PC-3 (cell line): ENCODE measurements at regions not wholly inside any gene's neighbourhood (a gene's known extent, or its start where the extent isn't known, plus 50 kb on each side); places are given as distances from the start of the nearest gene placed in this dataset.

Experiments
- ATAC-seq: fragments of 200-7000 bp; cut with Tn5 transposase; 2 replicates; pipeline ENCODE4 v1.9.1; 2020; ENCODE audit warnings: mild to moderate bottlenecking, moderate library complexity
- BruUV-seq: library from RNA; stranded (reverse); fragments of 400-500 nt; replicated peaks from 2 replicates; lab custom pipeline; 2021; lab: Mats Ljungman, UMichigan
- CTCF ChIA-PET: fragments of 300-600 bp; sonication (Branson Sonifier 250); formaldehyde crosslinking; loops from one replicate; lab custom pipeline; 2022; ENCODE audit warnings: antibody characterized with exemption; lab: Charles Lee
- POLR2A ChIA-PET: fragments of 300-600 bp; sonication (Branson Sonifier 250); formaldehyde crosslinking; loops from one replicate; lab custom pipeline; 2022; ENCODE audit warnings: antibody characterized with exemption; ENCODE audit not compliant: unreplicated experiment; lab: Charles Lee
- DNase-seq: peaks from one replicate; pipeline ENCODE4 v3.0.0-alpha.2; 2015
- H2AFZ ChIP-seq: fragments of 300-600 bp; sonication (generic); 2 replicates; pipeline ENCODE4 v1.6.0; 2016; ENCODE audit warnings: antibody characterized with exemption, low read length
- H3F3A ChIP-seq: fragments of 300-600 bp; sonication (generic); one replicate; pipeline ENCODE4 v1.6.0; 2017; ENCODE audit warnings: antibody characterized with exemption, low read length, control low read depth, mild to moderate bottlenecking; ENCODE audit not compliant: unreplicated experiment
- H3K27ac ChIP-seq: fragments of 300-600 bp; sonication (generic); 2 replicates; pipeline ENCODE4 v1.5.1; 2016; ENCODE audit warnings: mild to moderate bottlenecking, low read length
- H3K27me3 ChIP-seq: fragments of 300-600 bp; sonication (generic); 2 replicates; pipeline ENCODE4 v1.6.1; 2016; ENCODE audit warnings: low read length, mixed read lengths
- H3K36me3 ChIP-seq: fragments of 300-600 bp; sonication (generic); 2 replicates; pipeline ENCODE4 v1.6.1; 2016; ENCODE audit warnings: low read depth, mixed run types, low read length, mixed read lengths
- H3K4me1 ChIP-seq: fragments of 300-600 bp; sonication (generic); 2 replicates; pipeline ENCODE4 v1.5.1; 2016; ENCODE audit warnings: low read length; ENCODE audit not compliant: insufficient read depth
- H3K4me2 ChIP-seq: fragments of 300-600 bp; sonication (generic); 2 replicates; pipeline ENCODE4 v1.6.0; 2016; ENCODE audit warnings: low read length
- H3K4me3 ChIP-seq: fragments of 300-600 bp; sonication (generic); 2 replicates; pipeline ENCODE4 v1.5.1; 2016; ENCODE audit warnings: mild to moderate bottlenecking, low read length, mixed read lengths
- H3K79me2 ChIP-seq: fragments of 300-600 bp; sonication (generic); 2 replicates; pipeline ENCODE4 v1.6.1; 2017; ENCODE audit warnings: low read length, mixed read lengths
- H3K9ac ChIP-seq: fragments of 300-600 bp; sonication (generic); 2 replicates; pipeline ENCODE4 v1.6.0; 2016; ENCODE audit warnings: mild to moderate bottlenecking, low read length
- H3K9me2 ChIP-seq: fragments of 300-600 bp; sonication (generic); replicated peaks from 2 replicates; pipeline ENCODE4 v1.6.1; 2016; ENCODE audit warnings: mixed run types, low read length, mixed read lengths
- H3K9me3 ChIP-seq: fragments of 300-600 bp; sonication (generic); 2 replicates; pipeline ENCODE4 v1.6.1; 2016; ENCODE audit warnings: low read length, mixed read lengths
- H4K20me1 ChIP-seq: fragments of 300-600 bp; sonication (generic); 2 replicates; pipeline ENCODE4 v1.6.1; 2016; ENCODE audit warnings: low read length, mixed read lengths
- EZH2 ChIP-seq: fragments of 300-600 bp; sonication (generic); IDR thresholded peaks from one replicate; pipeline ENCODE4 v1.6.1; 2017; ENCODE audit warnings: antibody characterized with exemption, mild to moderate bottlenecking, low read length; ENCODE audit not compliant: unreplicated experiment
- EZH2phosphoT487 ChIP-seq: fragments of 300-600 bp; sonication (generic); IDR thresholded peaks from 2 replicates; pipeline ENCODE4 v1.6.1; 2018; ENCODE audit warnings: mild to moderate bottlenecking, antibody characterized with exemption, low read length, borderline replicate concordance
- intact Hi-C: fragments of 100-400 bp; cut with micrococcal nuclease; formaldehyde crosslinking; loops from 2 replicates; pipeline ENCODE4 v1.9.0; 2023
- TF ChIP-seq, protein P1 (sequence below): fragments of 300-600 bp; sonication (generic); conservative IDR thresholded peaks from 2 replicates; pipeline ENCODE4 v1.5.1; 2017; ENCODE audit warnings: antibody characterized with exemption, low read depth, mild to moderate bottlenecking, low read length

DNA sequence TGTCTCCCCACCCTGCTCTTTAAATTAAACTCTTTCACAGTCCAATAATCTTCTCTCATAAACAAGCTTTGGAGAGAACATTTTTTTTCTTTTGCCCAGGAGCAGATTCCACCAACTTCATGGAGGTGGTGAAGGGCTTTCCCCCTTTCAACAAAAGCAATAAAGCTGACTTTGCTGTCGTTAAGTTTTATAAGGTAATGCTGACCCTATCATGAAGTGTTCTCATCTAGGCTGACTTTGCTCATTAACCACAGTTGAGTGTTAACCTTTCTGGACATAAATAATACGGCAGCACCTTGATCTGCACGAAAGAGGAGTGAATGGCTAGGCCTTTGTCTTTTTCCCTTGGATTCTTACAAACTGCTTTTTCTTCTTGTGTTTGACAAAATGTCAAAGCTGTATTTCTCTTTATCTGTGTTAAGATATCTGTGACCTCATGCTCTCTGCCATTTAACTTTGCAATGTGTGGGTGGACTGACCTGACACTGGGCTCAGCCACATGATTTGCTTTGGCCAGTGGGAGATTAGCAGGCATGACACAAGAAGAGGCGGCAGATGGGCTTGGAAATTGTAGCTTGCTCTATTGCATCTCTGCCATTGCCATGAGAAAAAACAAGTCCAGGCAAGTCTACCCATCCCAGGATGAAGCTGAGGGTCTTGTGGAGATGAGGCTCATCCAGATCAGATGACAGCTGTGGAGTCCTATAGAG, 470.9 kb upstream of the CCDC196 start:
- Histone ChIP-seq H3K9ac (no peak overlapping the region), H3K27ac (no peak overlapping the region), H3K4me3 (no peak overlapping the region), H3K9me2 (no peaks in the 10 kb centered on the region), H3K36me3 (no peaks in the 10 kb centered on the region), H3K4me2 (no peak overlapping the region), H3F3A (no peaks in the 10 kb centered on the region), H3K9me3 (no peaks in the 10 kb centered on the region), H3K79me2 (no peaks in the 10 kb centered on the region), H3K27me3 (peaks cover 25% of the 10 kb centered on the region; the same call in 1 of the 2 replicates), H2AFZ (no peak overlapping the region), H4K20me1 (no peaks in the 10 kb centered on the region), H3K4me1 (no peaks in the 10 kb centered on the region)
- CTCF ChIA-PET, result no interaction called here
- POLR2A ChIA-PET, result no interaction called here
- DNase-seq, result no peak
- no peak for TF ChIP-seq EZH2phosphoT487
- TF ChIP-seq, protein P1, sequence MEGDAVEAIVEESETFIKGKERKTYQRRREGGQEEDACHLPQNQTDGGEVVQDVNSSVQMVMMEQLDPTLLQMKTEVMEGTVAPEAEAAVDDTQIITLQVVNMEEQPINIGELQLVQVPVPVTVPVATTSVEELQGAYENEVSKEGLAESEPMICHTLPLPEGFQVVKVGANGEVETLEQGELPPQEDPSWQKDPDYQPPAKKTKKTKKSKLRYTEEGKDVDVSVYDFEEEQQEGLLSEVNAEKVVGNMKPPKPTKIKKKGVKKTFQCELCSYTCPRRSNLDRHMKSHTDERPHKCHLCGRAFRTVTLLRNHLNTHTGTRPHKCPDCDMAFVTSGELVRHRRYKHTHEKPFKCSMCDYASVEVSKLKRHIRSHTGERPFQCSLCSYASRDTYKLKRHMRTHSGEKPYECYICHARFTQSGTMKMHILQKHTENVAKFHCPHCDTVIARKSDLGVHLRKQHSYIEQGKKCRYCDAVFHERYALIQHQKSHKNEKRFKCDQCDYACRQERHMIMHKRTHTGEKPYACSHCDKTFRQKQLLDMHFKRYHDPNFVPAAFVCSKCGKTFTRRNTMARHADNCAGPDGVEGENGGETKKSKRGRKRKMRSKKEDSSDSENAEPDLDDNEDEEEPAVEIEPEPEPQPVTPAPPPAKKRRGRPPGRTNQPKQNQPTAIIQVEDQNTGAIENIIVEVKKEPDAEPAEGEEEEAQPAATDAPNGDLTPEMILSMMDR, result no peak
- TF ChIP-seq EZH2, result no peak
- BruUV-seq, result no TSS peak
- intact Hi-C loops, result no loop called here
- ATAC-seq, result no peak

DNA sequence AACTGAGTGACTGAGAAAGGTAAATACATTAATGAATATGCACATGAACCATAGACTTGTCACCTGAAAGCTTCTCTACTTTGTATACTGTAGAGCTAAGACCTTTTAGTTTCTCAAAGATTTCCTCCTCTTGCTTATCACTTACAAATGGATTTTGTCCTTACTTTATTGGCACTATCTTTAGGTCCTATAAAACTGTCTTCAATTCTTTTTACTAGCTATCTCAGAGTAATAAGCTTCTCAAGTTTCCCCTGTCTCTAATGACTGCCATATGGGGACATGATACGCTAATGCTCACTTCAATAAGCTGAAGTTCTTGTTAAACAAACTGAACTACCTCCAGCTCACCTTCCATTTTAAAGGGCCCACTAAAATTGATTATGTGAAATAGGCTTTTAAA, 468.2 kb upstream of the CCDC196 start:
- Histone ChIP-seq H3K4me2 (no peak overlapping the region), H3K4me3 (no peak overlapping the region), H3K27ac (no peak overlapping the region), H3K9me2 (no peaks in the 10 kb centered on the region), H3F3A (no peaks in the 10 kb centered on the region), H3K9me3 (no peaks in the 10 kb centered on the region), H3K36me3 (no peaks in the 10 kb centered on the region), H3K9ac (no peak overlapping the region), H3K4me1 (no peaks in the 10 kb centered on the region), H4K20me1 (no peaks in the 10 kb centered on the region), H2AFZ (no peak overlapping the region), H3K79me2 (no peaks in the 10 kb centered on the region), H3K27me3 (peaks cover 42% of the 10 kb centered on the region)
- no peak for DNase-seq
- TF ChIP-seq EZH2 (no peak), EZH2phosphoT487 (no peak)
- TF ChIP-seq, protein P1, result no peak
- POLR2A ChIA-PET, result no interaction called here
- ATAC-seq, result no peak
- intact Hi-C loops, result no loop called here
- BruUV-seq, result no TSS peak
- CTCF ChIA-PET, result no interaction called here

DNA sequence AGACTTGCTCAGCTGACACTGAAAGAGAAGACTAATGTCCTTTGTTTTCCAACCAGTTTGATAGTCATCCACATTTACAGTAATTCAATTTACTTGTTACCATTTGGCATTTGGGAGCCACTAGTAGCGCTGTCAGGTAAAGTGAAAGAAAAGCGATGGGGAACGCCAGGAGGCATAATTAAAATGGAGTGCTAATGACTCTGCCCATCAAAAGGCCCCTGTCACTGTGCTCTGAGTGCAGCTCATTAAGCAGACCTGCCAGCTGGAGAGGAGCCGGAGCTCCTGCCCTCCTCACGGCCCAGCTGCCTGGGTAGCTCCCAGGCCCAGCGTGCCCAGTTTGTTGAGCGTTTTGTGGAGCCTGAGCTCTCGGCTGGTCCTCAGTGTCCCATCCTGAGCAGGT, 463.6 kb upstream of the CCDC196 start:
- H3K4me1 ChIP-seq, result no peaks in the 10 kb centered on the region
- no peaks in the 10 kb centered on the region for H4K20me1 ChIP-seq
- H3K9me2 ChIP-seq, result no peaks in the 10 kb centered on the region
- H3K27ac ChIP-seq, result no peak overlapping the region
- no TSS peak for BruUV-seq
- ChIA-PET CTCF (no interaction called here), POLR2A (no interaction called here)
- no peak for TF ChIP-seq EZH2phosphoT487
- TF ChIP-seq, protein P1, result no peak
- TF ChIP-seq EZH2, result no peak
- peaks cover 48% of the 10 kb centered on the region for H3K27me3 ChIP-seq
- no peak overlapping the region for H3K4me2 ChIP-seq
- DNase-seq, result no peak
- intact Hi-C loops, result no loop called here
- H2AFZ ChIP-seq, result no peak overlapping the region
- H3K9me3 ChIP-seq, result no peaks in the 10 kb centered on the region
- no peak for ATAC-seq
- H3K9ac ChIP-seq, result no peak overlapping the region
- no peaks in the 10 kb centered on the region for H3F3A ChIP-seq
- no peak overlapping the region for H3K4me3 ChIP-seq
- H3K36me3 ChIP-seq, result no peaks in the 10 kb centered on the region
- no peaks in the 10 kb centered on the region for H3K79me2 ChIP-seq
